OCI-LY7 (cell line): ENCODE measurements at regions not wholly inside any gene's neighbourhood (a gene's known extent, or its start where the extent isn't known, plus 50 kb on each side); places are given as distances from the start of the nearest gene placed in this dataset.

Experiments
- EZH2phosphoT487 ChIP-seq: fragments of 200-600 bp; sonication (generic); IDR thresholded peaks from 2 replicates; pipeline ENCODE4 v1.6.1; 2018; ENCODE audit warnings: low read depth, borderline replicate concordance, mild to moderate bottlenecking, mixed run types, antibody characterized with exemption, low read length, moderate library complexity, mixed read lengths
- TF ChIP-seq, protein P1 (sequence below): fragments of 200-600 bp; sonication (generic); conservative IDR thresholded peaks from 2 replicates; pipeline ENCODE4 v1.5.1; 2014; ENCODE audit warnings: mild to moderate bottlenecking, antibody characterized with exemption, low read length, moderate library complexity, mixed read lengths

DNA sequence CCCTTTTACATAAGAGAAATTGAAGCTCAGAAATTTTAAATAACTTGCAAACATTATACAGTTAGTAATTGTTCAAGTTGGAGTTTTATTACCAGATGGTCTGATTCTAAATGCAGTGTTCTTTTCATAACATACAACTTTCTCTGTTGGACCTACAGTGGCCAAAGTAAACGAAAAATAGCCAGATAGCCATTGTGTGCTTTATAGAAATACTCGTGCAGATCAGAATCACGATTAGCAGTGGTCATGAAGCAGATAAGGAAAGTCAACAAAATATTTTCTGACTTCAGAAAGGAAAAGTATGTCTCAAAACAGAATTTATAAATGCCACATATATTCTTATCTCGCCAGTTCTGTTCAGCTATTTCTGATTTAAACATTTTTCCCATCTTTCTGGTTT is 436.9 kb downstream of the CNTN6 start:
- TF ChIP-seq, protein P1, sequence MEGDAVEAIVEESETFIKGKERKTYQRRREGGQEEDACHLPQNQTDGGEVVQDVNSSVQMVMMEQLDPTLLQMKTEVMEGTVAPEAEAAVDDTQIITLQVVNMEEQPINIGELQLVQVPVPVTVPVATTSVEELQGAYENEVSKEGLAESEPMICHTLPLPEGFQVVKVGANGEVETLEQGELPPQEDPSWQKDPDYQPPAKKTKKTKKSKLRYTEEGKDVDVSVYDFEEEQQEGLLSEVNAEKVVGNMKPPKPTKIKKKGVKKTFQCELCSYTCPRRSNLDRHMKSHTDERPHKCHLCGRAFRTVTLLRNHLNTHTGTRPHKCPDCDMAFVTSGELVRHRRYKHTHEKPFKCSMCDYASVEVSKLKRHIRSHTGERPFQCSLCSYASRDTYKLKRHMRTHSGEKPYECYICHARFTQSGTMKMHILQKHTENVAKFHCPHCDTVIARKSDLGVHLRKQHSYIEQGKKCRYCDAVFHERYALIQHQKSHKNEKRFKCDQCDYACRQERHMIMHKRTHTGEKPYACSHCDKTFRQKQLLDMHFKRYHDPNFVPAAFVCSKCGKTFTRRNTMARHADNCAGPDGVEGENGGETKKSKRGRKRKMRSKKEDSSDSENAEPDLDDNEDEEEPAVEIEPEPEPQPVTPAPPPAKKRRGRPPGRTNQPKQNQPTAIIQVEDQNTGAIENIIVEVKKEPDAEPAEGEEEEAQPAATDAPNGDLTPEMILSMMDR: no peak
- no peak for TF ChIP-seq EZH2phosphoT487
